Esophagus muscularis mucosa (tissue), 4 donors: ENCODE measurements at regions not wholly inside any gene's neighbourhood (a gene's known extent, or its start where the extent isn't known, plus 50 kb on each side); places are given as distances from the start of the nearest gene placed in this dataset.

Experiments used
- DNase-seq: peaks from one replicate; pipeline ENCODE4 v3.0.0-alpha.2; 2017; ENCODE audit errors: extremely low spot score
- H3K27ac ChIP-seq, 4 donors: fragments of 200-600 bp; sonication (generic); replicated peaks in 1 of 4; 1 replicate in 3 of 4; 2 replicates in 1 of 4; pipeline ENCODE4 v1.5.1; 2016 to 2019; ENCODE audit warnings: mild to moderate bottlenecking in 1 of 4
- H3K27me3 ChIP-seq, 4 donors: fragments of 200-600 bp; sonication (generic); one replicate each; pipeline versions ENCODE4 v1.5.1 to v1.6.0; 2016 to 2019
- H3K36me3 ChIP-seq, 4 donors: fragments of 200-600 bp; sonication (generic); one replicate each; pipeline ENCODE4 v1.5.1; 2016 to 2019
- H3K4me1 ChIP-seq, 4 donors: fragments of 200-600 bp; sonication (generic); one replicate each; pipeline ENCODE4 v1.5.1; 2016 to 2019
- H3K4me3 ChIP-seq, 4 donors: fragments of 200-600 bp; sonication (generic); 1 replicate in 2 of 4; 2 replicates in 2 of 4; pipeline ENCODE4 v1.5.1; 2016 to 2019; ENCODE audit warnings: mild to moderate bottlenecking in 4 of 4, moderate library complexity in 1 of 4
- H3K9me3 ChIP-seq, 4 donors: fragments of 200-600 bp; sonication (generic); 1 replicate in 3 of 4; 2 replicates in 1 of 4; pipeline ENCODE4 v1.5.1; 2016 to 2019
- EP300 ChIP-seq: sonication (generic); formaldehyde crosslinking; IDR thresholded peaks from one replicate; pipeline ENCODE4 v1.6.1; 2017; ENCODE audit warnings: antibody characterized with exemption
- POLR2A ChIP-seq: fragments of 450-650 bp; IDR thresholded peaks from one replicate; pipeline ENCODE4 v1.6.1; 2017; ENCODE audit warnings: antibody characterized with exemption, moderate library complexity, mild to moderate bottlenecking, low read depth
- POLR2AphosphoS5 ChIP-seq, 2 donors: sonication (generic); formaldehyde crosslinking; IDR thresholded peaks; one replicate each; pipeline ENCODE4 v1.6.1; 2017; ENCODE audit warnings: antibody characterized with exemption in 2 of 2
- WGBS: methylation state at CpG from one replicate; pipeline ENCODE4 v1.1.5; 2018; 5-methylcytosine and 5-hydroxymethylcytosine counted together
- intact Hi-C: fragments of 100-400 bp; cut with DNase I; formaldehyde crosslinking; loops from one replicate; pipeline ENCODE4 v1.15.1; 2023
- TF ChIP-seq, protein P1 (sequence below), 3 experiments: fragments of 200-600 bp in 2 of 3; fragments of 450-650 bp in 1 of 3; sonication (generic) in 2 of 3; IDR thresholded peaks; one replicate each; pipeline ENCODE4 v1.5.1; 2017 to 2019; ENCODE audit warnings: antibody characterized with exemption in 3 of 3, mild to moderate bottlenecking in 2 of 3, moderate library complexity in 1 of 3

- 64% methylated on average over 1 of the region's 1 CpG for WGBS
- DNase-seq, result no peak
- no peaks in the 10 kb centered on the region for H3K36me3 ChIP-seq
- H3K27ac ChIP-seq, result no peak overlapping the region
- H3K4me3 ChIP-seq, result no peak overlapping the region
- intact Hi-C loops, result no loop called here
- H3K9me3 ChIP-seq, result no peaks in the 10 kb centered on the region
- no peaks in the 10 kb centered on the region for H3K27me3 ChIP-seq
- TF ChIP-seq, protein P1, sequence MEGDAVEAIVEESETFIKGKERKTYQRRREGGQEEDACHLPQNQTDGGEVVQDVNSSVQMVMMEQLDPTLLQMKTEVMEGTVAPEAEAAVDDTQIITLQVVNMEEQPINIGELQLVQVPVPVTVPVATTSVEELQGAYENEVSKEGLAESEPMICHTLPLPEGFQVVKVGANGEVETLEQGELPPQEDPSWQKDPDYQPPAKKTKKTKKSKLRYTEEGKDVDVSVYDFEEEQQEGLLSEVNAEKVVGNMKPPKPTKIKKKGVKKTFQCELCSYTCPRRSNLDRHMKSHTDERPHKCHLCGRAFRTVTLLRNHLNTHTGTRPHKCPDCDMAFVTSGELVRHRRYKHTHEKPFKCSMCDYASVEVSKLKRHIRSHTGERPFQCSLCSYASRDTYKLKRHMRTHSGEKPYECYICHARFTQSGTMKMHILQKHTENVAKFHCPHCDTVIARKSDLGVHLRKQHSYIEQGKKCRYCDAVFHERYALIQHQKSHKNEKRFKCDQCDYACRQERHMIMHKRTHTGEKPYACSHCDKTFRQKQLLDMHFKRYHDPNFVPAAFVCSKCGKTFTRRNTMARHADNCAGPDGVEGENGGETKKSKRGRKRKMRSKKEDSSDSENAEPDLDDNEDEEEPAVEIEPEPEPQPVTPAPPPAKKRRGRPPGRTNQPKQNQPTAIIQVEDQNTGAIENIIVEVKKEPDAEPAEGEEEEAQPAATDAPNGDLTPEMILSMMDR (IDR thresholded peaks at IDR 0.05), result no peak
- no peak for TF ChIP-seq POLR2A
- no peak for TF ChIP-seq EP300
- no peak for TF ChIP-seq POLR2AphosphoS5 (IDR thresholded peaks at IDR 0.05)
- H3K4me1 ChIP-seq, result no peaks in the 10 kb centered on the region
Measured at GRCh38 chr10:57830877-57831560, 436.7 kb downstream of the IPMK start.

DNA sequence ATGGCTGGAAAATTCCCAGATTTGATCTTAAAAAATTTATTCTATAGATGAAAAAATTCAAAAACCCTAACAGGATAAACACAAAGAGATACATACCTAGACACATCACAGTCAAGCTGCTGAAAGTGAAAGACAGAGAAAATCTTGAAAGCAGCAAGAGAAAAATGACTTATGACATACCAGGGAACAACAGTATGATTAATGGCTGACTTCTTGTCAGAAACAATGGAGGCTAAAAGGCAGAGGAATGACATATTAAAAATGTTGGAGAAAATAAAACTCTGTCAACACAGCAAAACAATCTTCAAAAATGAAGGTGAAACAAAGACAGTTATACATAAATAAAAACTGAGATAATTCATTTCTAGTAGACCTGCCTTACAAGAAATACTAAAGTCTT is 442.7 kb downstream of the IPMK start:
- no peaks in the 10 kb centered on the region for H3K9me3 ChIP-seq
- no peak for DNase-seq

DNA sequence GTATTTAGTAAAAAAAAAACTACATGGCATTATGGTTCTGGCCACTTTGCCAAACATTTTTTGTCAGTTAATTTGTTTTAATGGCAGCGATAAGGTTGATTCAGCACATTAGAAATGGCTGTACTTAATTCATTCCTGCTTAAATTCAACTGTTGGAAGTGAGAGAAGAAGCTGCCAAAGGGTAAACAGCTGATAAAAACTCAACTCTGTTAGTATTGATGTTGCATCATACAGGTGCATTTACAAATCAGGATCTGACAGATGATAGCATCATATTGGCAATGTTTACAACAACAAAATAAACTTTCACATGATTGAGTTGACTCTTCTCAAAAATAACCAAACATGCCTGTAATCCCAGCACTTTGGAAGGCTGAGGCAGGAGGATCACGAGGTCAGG is 444.3 kb downstream of the IPMK start:
- no peaks in the 10 kb centered on the region for H3K27me3 ChIP-seq
- intact Hi-C loops, result no loop called here
- H3K9me3 ChIP-seq, result no peaks in the 10 kb centered on the region
- WGBS, result 73% methylated on average over 2 of the region's 2 CpGs
- DNase-seq, result no peak
- H3K4me3 ChIP-seq, result no peak overlapping the region
- no peaks in the 10 kb centered on the region for H3K36me3 ChIP-seq
- H3K27ac ChIP-seq, result no peak overlapping the region
- H3K4me1 ChIP-seq, result no peaks in the 10 kb centered on the region
- TF ChIP-seq POLR2A (no peak), EP300 (no peak), POLR2AphosphoS5 (IDR thresholded peaks at IDR 0.05) (no peak)
- TF ChIP-seq, protein P1 (IDR thresholded peaks at IDR 0.05), result no peak

More for the DNA sequence above, 442.7 kb downstream of the IPMK start:
- no peak overlapping the region for H3K27ac ChIP-seq
- H3K4me1 ChIP-seq, result no peaks in the 10 kb centered on the region
- no peaks in the 10 kb centered on the region for H3K27me3 ChIP-seq
- no peaks in the 10 kb centered on the region for H3K36me3 ChIP-seq
- intact Hi-C loops, result no loop called here
- no peak overlapping the region for H3K4me3 ChIP-seq
- TF ChIP-seq POLR2AphosphoS5 (IDR thresholded peaks at IDR 0.05) (no peak), POLR2A (no peak), EP300 (no peak)
- TF ChIP-seq, protein P1 (IDR thresholded peaks at IDR 0.05), result no peak

DNA sequence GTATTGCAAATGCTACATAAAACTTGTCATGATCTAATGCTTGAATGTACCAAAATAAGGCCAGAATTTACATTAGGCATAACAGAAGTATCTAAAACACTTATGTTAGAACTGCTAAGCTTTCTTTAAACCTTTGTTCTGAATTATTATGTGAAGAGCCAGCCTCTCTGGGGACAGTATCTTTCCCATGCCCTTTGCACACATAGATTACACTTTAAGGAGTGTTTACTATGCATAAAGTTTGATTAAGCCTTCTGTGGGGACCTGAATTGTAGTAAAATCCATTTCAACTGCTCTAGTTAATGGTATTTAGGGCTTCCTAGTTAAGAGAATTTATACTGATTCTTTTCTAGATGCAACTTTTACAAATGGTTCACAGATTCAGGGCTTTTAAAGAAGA is 444.7 kb downstream of the IPMK start:
- H3K27me3 ChIP-seq, result no peaks in the 10 kb centered on the region
- no peaks in the 10 kb centered on the region for H3K9me3 ChIP-seq
- intact Hi-C loops, result no loop called here
- H3K4me3 ChIP-seq, result no peak overlapping the region
- TF ChIP-seq, protein P1 (IDR thresholded peaks at IDR 0.05), result no peak
- TF ChIP-seq POLR2AphosphoS5 (IDR thresholded peaks at IDR 0.05) (no peak), POLR2A (no peak), EP300 (no peak)
- no peak for DNase-seq
- no peak overlapping the region for H3K27ac ChIP-seq
- no peaks in the 10 kb centered on the region for H3K36me3 ChIP-seq
- no peaks in the 10 kb centered on the region for H3K4me1 ChIP-seq

DNA sequence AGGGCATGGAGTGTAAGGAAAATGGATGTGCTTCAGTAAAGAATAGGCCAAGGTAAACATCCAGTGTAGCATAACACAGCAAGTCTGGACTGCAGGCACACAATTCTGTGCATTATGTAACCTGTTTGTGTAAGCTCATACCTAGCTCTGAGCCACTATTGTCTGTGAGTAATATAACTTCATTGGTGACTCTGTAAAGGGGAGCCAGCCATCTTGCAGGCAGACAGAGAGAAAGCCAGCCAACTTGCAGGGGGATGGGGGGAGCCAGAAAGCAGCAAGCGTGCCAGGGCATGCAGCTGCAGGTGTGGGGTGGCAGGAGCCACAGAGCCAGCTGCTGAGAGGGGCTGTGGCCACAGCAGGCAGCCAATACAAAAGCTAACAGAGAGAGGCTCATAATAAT is 449.2 kb downstream of the IPMK start:
- 86% methylated on average over 1 of the region's 1 CpG for WGBS

More for the DNA sequence above, 449.2 kb downstream of the IPMK start:
- Histone ChIP-seq H3K36me3 (no peaks in the 10 kb centered on the region), H3K27me3 (no peaks in the 10 kb centered on the region), H3K27ac (no peak overlapping the region), H3K4me3 (no peak overlapping the region), H3K9me3 (no peaks in the 10 kb centered on the region), H3K4me1 (no peaks in the 10 kb centered on the region)
- DNase-seq, result no peak
- TF ChIP-seq EP300 (no peak), POLR2A (no peak), POLR2AphosphoS5 (IDR thresholded peaks at IDR 0.05) (no peak)
- TF ChIP-seq, protein P1 (IDR thresholded peaks at IDR 0.05), result no peak
- intact Hi-C loops, result no loop called here
